ENCODE measurements at regions not wholly inside any gene's neighbourhood (a gene's known extent, or its start where the extent isn't known, plus 50 kb on each side); places are given as distances from the start of the nearest gene placed in this dataset.

DNA sequence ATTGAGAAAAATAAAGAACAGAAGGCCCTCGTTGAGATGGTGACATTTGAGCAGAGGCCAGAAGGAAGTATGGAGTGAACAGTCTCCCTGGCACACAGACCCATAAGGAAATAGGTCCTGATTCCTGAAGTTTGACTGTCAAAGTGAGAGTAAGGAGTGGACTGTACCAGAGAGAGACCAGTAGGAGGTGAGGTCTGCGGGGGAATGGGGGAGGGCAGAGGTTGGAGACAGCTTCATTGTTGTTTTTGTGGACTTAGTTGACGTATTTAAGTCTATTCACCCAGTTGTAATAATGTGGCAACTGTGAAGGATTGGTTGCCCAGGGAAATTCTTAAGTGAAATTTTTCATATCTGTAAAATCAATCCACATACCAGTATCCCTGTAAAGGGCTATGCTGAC is 110.7 kb downstream of the TFAP2B start:
- H3K27ac ChIP-seq (ENCODE audit: extremely low read depth, low read depth, low read length) = no peak overlapping the region
- ChIA-PET POLR2A (no interaction called here), CTCF (no interaction called here)
- H3K4me1 ChIP-seq (ENCODE audit: control insufficient read depth, insufficient read depth, low read length) = no peaks in the 10 kb centered on the region
- TF ChIP-seq FEZF1 (tag by site-specific recombination; IDR thresholded peaks at IDR 0.05) (no peak), RBAK (tag by site-specific recombination; IDR thresholded peaks at IDR 0.05) (no peak), ZNF585B (tag by site-specific recombination; IDR thresholded peaks at IDR 0.05) (no peak), ZNF596 (tag by site-specific recombination; IDR thresholded peaks at IDR 0.05) (no peak), SP2 (tag by site-specific recombination; IDR thresholded peaks at IDR 0.05) (no peak)
- H3K9me3 ChIP-seq (ENCODE audit: control insufficient read depth, insufficient read depth, low read depth, low read length) = no peaks in the 10 kb centered on the region
- H3K36me3 ChIP-seq (ENCODE audit: control insufficient read depth in 2 of 2, insufficient read depth in 1 of 2, low read length in 2 of 2) = no peaks in the 10 kb centered on the region
- H3K4me3 ChIP-seq (ENCODE audit: low read depth, low read length) = no peak overlapping the region

DNA sequence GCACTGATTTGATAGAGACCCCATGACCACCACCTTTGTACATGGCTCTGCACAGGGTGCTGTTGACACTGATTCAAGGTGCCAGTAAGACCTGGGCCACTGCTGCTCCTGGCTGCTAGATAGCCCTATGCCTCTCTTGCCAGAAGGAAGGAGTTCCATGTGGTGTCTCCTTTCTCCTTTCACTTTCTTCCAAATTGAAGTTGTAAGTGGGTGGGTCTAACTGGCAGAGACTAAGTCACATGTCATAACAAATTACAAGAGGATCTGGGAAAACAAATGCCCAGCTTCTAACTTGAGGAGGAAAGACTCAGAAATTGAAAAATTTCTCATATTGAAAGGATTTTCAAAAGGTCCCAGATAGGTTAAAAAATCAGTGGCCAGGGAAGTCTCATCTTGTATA is 116.8 kb downstream of the TFAP2B start:
- Histone ChIP-seq H3K36me3 (ENCODE audit: control insufficient read depth in 2 of 2, insufficient read depth in 1 of 2, low read length in 2 of 2) (no peaks in the 10 kb centered on the region), H3K27ac (ENCODE audit: extremely low read depth, low read depth, low read length) (no peak overlapping the region), H3K9me3 (ENCODE audit: control insufficient read depth, insufficient read depth, low read depth, low read length) (no peaks in the 10 kb centered on the region), H3K4me3 (ENCODE audit: low read depth, low read length) (no peak overlapping the region), H3K4me1 (ENCODE audit: control insufficient read depth, insufficient read depth, low read length) (no peaks in the 10 kb centered on the region)
- ChIA-PET POLR2A (no interaction called here), CTCF (interaction anchor here (0.6 kb wide), 1 partner anchor 447 kb away, joined by 3 read pairs; no protein-coding TSS in a partner anchor)
- no peak for TF ChIP-seq ZNF121 (tag by site-specific recombination; IDR thresholded peaks at IDR 0.05)
- TF ChIP-seq ZNF549 (tag by site-specific recombination; IDR thresholded peaks at IDR 0.05) = no peak

DNA sequence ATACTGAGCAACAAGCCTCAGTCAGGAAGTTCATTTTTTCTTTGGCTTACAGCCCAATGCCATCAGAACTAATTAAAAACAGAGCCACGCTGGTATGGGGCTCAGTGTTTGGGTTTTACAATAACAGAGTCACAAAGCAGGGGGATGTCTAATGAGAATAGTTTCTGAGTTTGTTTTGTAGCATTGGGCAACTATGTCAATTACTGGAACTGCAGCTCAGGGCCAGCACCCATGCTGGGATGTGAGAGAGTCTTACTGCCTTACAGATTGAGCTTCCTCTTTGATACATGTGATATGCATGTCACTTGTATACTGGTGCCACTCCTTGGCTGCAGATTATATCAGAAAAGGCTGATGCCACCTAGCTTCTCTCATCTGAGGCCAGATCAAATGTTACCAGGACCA is 117.6 kb downstream of the TFAP2B start:
- no peaks in the 10 kb centered on the region for H3K36me3 ChIP-seq (ENCODE audit: control insufficient read depth in 2 of 2, insufficient read depth in 1 of 2, low read length in 2 of 2)
- no peaks in the 10 kb centered on the region for H3K9me3 ChIP-seq (ENCODE audit: control insufficient read depth, insufficient read depth, low read depth, low read length)
- no peak overlapping the region for H3K27ac ChIP-seq (ENCODE audit: extremely low read depth, low read depth, low read length)
- H3K4me1 ChIP-seq (ENCODE audit: control insufficient read depth, insufficient read depth, low read length) = no peaks in the 10 kb centered on the region
- TF ChIP-seq ZNF768 (tag by site-specific recombination; IDR thresholded peaks at IDR 0.05) (no peak), ZBTB21 (tag by site-specific recombination; IDR thresholded peaks at IDR 0.05) (no peak), ZBTB8A (tag by site-specific recombination; IDR thresholded peaks at IDR 0.05) (no peak), MYNN (tag by site-specific recombination; IDR thresholded peaks at IDR 0.05; ENCODE audit: borderline replicate concordance) (no peak)
- POLR2A ChIA-PET = no interaction called here
- H3K4me3 ChIP-seq (ENCODE audit: low read depth, low read length) = no peak overlapping the region
- CTCF ChIA-PET = interaction anchor here (0.5 kb wide), 1 partner anchor 456 kb away, joined by 3 read pairs; no protein-coding TSS in a partner anchor

DNA sequence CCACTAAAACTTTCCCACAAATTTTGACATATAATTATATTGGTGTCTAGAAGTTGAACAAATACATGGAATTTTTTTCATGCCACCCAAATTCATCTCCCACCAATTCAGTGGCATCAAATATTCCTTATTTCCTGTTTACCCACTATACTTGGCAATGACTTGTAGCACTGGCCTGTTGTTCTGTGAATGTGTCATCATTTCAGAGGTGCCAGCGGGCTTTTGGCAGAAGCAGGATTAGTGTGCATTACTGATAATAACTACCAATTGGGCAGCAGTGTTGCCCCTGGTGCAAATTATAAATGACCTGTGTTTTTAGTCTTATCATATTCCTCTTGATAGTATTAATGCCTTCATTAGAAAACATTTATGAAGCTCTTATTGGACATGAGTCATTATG is 121.3 kb downstream of the TFAP2B start:
- Histone ChIP-seq H3K9me3 (ENCODE audit: control insufficient read depth, insufficient read depth, low read depth, low read length) (no peaks in the 10 kb centered on the region), H3K27ac (ENCODE audit: extremely low read depth, low read depth, low read length) (no peak overlapping the region), H3K36me3 (ENCODE audit: control insufficient read depth in 2 of 2, insufficient read depth in 1 of 2, low read length in 2 of 2) (no peaks in the 10 kb centered on the region), H3K4me1 (ENCODE audit: control insufficient read depth, insufficient read depth, low read length) (no peaks in the 10 kb centered on the region), H3K4me3 (ENCODE audit: low read depth, low read length) (no peak overlapping the region)
- CTCF ChIA-PET = no interaction called here
- TF ChIP-seq ZNF423 (tag by site-specific recombination; IDR thresholded peaks at IDR 0.05) (no peak), ZNF19 (tag by site-specific recombination; IDR thresholded peaks at IDR 0.05; ENCODE audit: low read depth) (no peak), ZNF341 (tag by site-specific recombination; IDR thresholded peaks at IDR 0.05; ENCODE audit: low read depth) (no peak), RBAK (tag by site-specific recombination; IDR thresholded peaks at IDR 0.05) (no peak), ZNF658 (tag by site-specific recombination; IDR thresholded peaks at IDR 0.05) (no peak), ZNF10 (tag by site-specific recombination; IDR thresholded peaks at IDR 0.05) (no peak)
- TF ChIP-seq, protein P1, sequence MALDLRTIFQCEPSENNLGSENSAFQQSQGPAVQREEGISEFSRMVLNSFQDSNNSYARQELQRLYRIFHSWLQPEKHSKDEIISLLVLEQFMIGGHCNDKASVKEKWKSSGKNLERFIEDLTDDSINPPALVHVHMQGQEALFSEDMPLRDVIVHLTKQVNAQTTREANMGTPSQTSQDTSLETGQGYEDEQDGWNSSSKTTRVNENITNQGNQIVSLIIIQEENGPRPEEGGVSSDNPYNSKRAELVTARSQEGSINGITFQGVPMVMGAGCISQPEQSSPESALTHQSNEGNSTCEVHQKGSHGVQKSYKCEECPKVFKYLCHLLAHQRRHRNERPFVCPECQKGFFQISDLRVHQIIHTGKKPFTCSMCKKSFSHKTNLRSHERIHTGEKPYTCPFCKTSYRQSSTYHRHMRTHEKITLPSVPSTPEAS (tag by site-specific recombination; IDR thresholded peaks at IDR 0.05) = no peak
- POLR2A ChIA-PET = no interaction called here

DNA sequence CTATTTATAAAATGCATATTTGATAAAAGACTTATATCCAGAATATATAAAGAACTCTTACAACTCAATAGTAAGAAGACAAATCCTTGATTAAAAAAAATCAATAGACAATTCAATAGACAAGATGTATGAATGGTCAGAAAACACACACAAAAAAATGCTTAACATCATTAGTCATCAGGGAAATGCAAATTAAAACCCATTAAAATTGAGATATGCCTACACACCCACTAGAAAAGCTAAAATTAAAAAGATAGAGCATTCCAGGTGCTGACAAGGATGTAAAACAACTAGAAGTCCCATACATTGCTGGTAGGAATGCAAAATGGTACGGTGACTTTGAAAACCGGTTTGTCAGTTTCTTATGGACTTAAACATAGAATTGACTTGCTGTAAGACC is 127.1 kb downstream of the TFAP2B start:
- CTCF ChIA-PET = no interaction called here

More for the DNA sequence above, 127.1 kb downstream of the TFAP2B start:
- TF ChIP-seq ZNF830 (tag by site-specific recombination; IDR thresholded peaks at IDR 0.05; ENCODE audit: low read depth) (no peak), ZNF146 (tag by site-specific recombination; IDR thresholded peaks at IDR 0.05) (no peak), ZNF138 (tag by site-specific recombination; IDR thresholded peaks at IDR 0.05; ENCODE audit: borderline replicate concordance) (no peak), ZNF24 (tag by site-specific recombination; IDR thresholded peaks at IDR 0.05) (no peak), ZBTB7A (tag by site-specific recombination; IDR thresholded peaks at IDR 0.05; ENCODE audit: low read depth) (no peak), REPIN1 (tag by site-specific recombination; IDR thresholded peaks at IDR 0.05; ENCODE audit: low read depth) (no peak)
- TF ChIP-seq, protein P2, sequence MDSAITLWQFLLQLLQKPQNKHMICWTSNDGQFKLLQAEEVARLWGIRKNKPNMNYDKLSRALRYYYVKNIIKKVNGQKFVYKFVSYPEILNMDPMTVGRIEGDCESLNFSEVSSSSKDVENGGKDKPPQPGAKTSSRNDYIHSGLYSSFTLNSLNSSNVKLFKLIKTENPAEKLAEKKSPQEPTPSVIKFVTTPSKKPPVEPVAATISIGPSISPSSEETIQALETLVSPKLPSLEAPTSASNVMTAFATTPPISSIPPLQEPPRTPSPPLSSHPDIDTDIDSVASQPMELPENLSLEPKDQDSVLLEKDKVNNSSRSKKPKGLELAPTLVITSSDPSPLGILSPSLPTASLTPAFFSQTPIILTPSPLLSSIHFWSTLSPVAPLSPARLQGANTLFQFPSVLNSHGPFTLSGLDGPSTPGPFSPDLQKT (IDR thresholded peaks at IDR 0.05; ENCODE audit: borderline replicate concordance, low read depth, low read length) = no peak
- TF ChIP-seq, protein P3, sequence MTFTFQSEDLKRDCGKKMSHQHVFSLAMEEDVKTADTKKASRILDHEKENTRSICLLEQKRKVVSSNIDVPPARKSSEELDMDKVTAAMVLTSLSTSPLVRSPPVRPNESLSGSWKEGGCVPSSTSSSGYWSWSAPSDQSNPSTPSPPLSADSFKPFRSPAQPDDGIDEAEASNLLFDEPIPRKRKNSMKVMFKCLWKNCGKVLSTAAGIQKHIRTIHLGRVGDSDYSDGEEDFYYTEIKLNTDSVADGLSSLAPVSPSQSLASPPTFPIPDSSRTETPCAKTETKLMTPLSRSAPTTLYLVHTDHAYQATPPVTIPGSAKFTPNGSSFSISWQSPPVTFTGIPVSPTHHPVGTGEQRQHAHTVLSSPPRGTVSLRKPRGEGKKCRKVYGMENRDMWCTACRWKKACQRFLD (tag by site-specific recombination; IDR thresholded peaks at IDR 0.05) = no peak
- H3K4me3 ChIP-seq (ENCODE audit: low read depth, low read length) = no peak overlapping the region
- POLR2A ChIA-PET = no interaction called here
- H3K36me3 ChIP-seq (ENCODE audit: control insufficient read depth in 2 of 2, insufficient read depth in 1 of 2, low read length in 2 of 2) = no peaks in the 10 kb centered on the region
- H3K27ac ChIP-seq (ENCODE audit: extremely low read depth, low read depth, low read length) = no peak overlapping the region
- no peaks in the 10 kb centered on the region for H3K9me3 ChIP-seq (ENCODE audit: control insufficient read depth, insufficient read depth, low read depth, low read length)
- H3K4me1 ChIP-seq (ENCODE audit: control insufficient read depth, insufficient read depth, low read length) = no peaks in the 10 kb centered on the region

Measured in HEK293 (cell line).